NT2/D1 (cell line): ENCODE measurements at regions not wholly inside any gene's neighbourhood (a gene's known extent, or its start where the extent isn't known, plus 50 kb on each side); places are given as distances from the start of the nearest gene placed in this dataset.

ENCODE experiments used
- DNase-seq: peaks from one replicate; pipeline ENCODE4 v3.0.0-alpha.2; 2011; ENCODE audit warnings: low read depth, low spot score
- H3K27me3 ChIP-seq: 2 replicates; pipeline ENCODE4 v1.6.0; 2011; ENCODE audit warnings: mild to moderate bottlenecking; ENCODE audit not compliant: insufficient read length, insufficient read depth
- H3K36me3 ChIP-seq: 2 replicates; pipeline ENCODE4 v1.6.1; 2011; ENCODE audit warnings: mild to moderate bottlenecking, low read length, mixed read lengths; ENCODE audit not compliant: insufficient read depth, insufficient read length
- H3K4me1 ChIP-seq: 2 replicates; pipeline ENCODE4 v1.5.1; 2011; ENCODE audit not compliant: insufficient read depth, insufficient read length
- H3K4me3 ChIP-seq: 2 replicates; pipeline ENCODE4 v1.5.1; 2011; ENCODE audit warnings: low read depth; ENCODE audit not compliant: insufficient read length
- H3K9ac ChIP-seq: 2 replicates; pipeline ENCODE4 v1.6.0; 2011; ENCODE audit warnings: low read depth; ENCODE audit not compliant: insufficient read length
- H3K9me3 ChIP-seq: 2 replicates; pipeline ENCODE4 v1.5.1; 2011; ENCODE audit warnings: mild to moderate bottlenecking, low read length; ENCODE audit not compliant: insufficient read depth
- SUZ12 ChIP-seq: IDR thresholded peaks from 2 replicates; pipeline ENCODE4 v1.6.1; 2011; ENCODE audit not compliant: insufficient read length, insufficient read depth; ENCODE audit errors: extremely low read depth
- YY1 ChIP-seq: IDR thresholded peaks from 2 replicates; pipeline ENCODE4 v1.6.1; 2011; ENCODE audit not compliant: insufficient read length, insufficient read depth
- ZNF274 ChIP-seq: IDR thresholded peaks from 2 replicates; pipeline ENCODE4 v1.6.1; 2011; ENCODE audit warnings: mild to moderate bottlenecking, low read depth, low read length

- Histone ChIP-seq H3K36me3 (no peaks in the 10 kb centered on the region), H3K4me1 (no peaks in the 10 kb centered on the region), H3K4me3 (no peak overlapping the region), H3K9me3 (no peaks in the 10 kb centered on the region; the same call in 1 of the 2 replicates), H3K27me3 (no peaks in the 10 kb centered on the region), H3K9ac (no peak overlapping the region)
- no peak for DNase-seq
- TF ChIP-seq ZNF274 (no peak), YY1 (no peak), SUZ12 (no peak)
Observed at GRCh38 chr2:535222-535621, 142.0 kb downstream of the TMEM18 start.

GRCh38 chr2:529852-530251, 147.4 kb downstream of the TMEM18 start:
- TF ChIP-seq SUZ12 = no peak
- no peak for TF ChIP-seq ZNF274
- TF ChIP-seq YY1 = no peak
- Histone ChIP-seq H3K9ac (no peak overlapping the region), H3K4me3 (no peak overlapping the region), H3K27me3 (no peaks in the 10 kb centered on the region), H3K9me3 (no peaks in the 10 kb centered on the region; the same call in 1 of the 2 replicates), H3K4me1 (no peaks in the 10 kb centered on the region), H3K36me3 (no peaks in the 10 kb centered on the region)
- no peak for DNase-seq

- no peak for TF ChIP-seq SUZ12
- no peak for TF ChIP-seq YY1
- TF ChIP-seq ZNF274 = no peak
- H3K27me3 ChIP-seq = no peaks in the 10 kb centered on the region
- no peaks in the 10 kb centered on the region for H3K36me3 ChIP-seq
- no peaks in the 10 kb centered on the region; the same call in 1 of the 2 replicates for H3K9me3 ChIP-seq
- H3K9ac ChIP-seq = no peak overlapping the region
- peak; percentile 66 for DNase-seq
- H3K4me3 ChIP-seq = no peak overlapping the region
- H3K4me1 ChIP-seq = no peaks in the 10 kb centered on the region
Observed at GRCh38 chr2:529424-529823, 147.8 kb downstream of the TMEM18 start.

GRCh38 chr2:527581-527980, 149.6 kb downstream of the TMEM18 start:
- H3K9me3 ChIP-seq = no peaks in the 10 kb centered on the region; the same call in 1 of the 2 replicates
- DNase-seq = no peak
- H3K4me1 ChIP-seq = no peaks in the 10 kb centered on the region
- H3K4me3 ChIP-seq = no peak overlapping the region
- no peaks in the 10 kb centered on the region for H3K27me3 ChIP-seq
- no peaks in the 10 kb centered on the region for H3K36me3 ChIP-seq
- TF ChIP-seq ZNF274 (no peak), SUZ12 (no peak), YY1 (no peak)
- no peak overlapping the region for H3K9ac ChIP-seq

GRCh38 chr2:526918-527317, 150.3 kb downstream of the TMEM18 start:
- no peak for DNase-seq
- H3K9ac ChIP-seq = no peak overlapping the region

GRCh38 chr2:525611-526010, 151.6 kb downstream of the TMEM18 start:
- Histone ChIP-seq H3K9ac (no peak overlapping the region), H3K27me3 (no peaks in the 10 kb centered on the region), H3K9me3 (no peaks in the 10 kb centered on the region), H3K4me3 (no peak overlapping the region), H3K4me1 (no peaks in the 10 kb centered on the region), H3K36me3 (no peaks in the 10 kb centered on the region)
- TF ChIP-seq YY1 (no peak), ZNF274 (no peak), SUZ12 (no peak)
- DNase-seq = no peak

More at GRCh38 chr2:526918-527317, 150.3 kb downstream of the TMEM18 start:
- TF ChIP-seq ZNF274 (no peak), YY1 (no peak), SUZ12 (no peak)
- Histone ChIP-seq H3K4me1 (no peaks in the 10 kb centered on the region), H3K9me3 (no peaks in the 10 kb centered on the region; the same call in 1 of the 2 replicates), H3K36me3 (no peaks in the 10 kb centered on the region), H3K27me3 (no peaks in the 10 kb centered on the region), H3K4me3 (no peak overlapping the region)

GRCh38 chr2:525021-525420, 152.2 kb downstream of the TMEM18 start:
- no peaks in the 10 kb centered on the region for H3K27me3 ChIP-seq
- no peak for DNase-seq
- no peak for TF ChIP-seq YY1
- no peak for TF ChIP-seq SUZ12
- no peak overlapping the region for H3K4me3 ChIP-seq
- H3K36me3 ChIP-seq = no peaks in the 10 kb centered on the region
- H3K9ac ChIP-seq = no peak overlapping the region
- H3K4me1 ChIP-seq = no peaks in the 10 kb centered on the region
- H3K9me3 ChIP-seq = no peaks in the 10 kb centered on the region
